ENCODE measurements at regions not wholly inside any gene's neighbourhood (a gene's known extent, or its start where the extent isn't known, plus 50 kb on each side); places are given as distances from the start of the nearest gene placed in this dataset.

DNA sequence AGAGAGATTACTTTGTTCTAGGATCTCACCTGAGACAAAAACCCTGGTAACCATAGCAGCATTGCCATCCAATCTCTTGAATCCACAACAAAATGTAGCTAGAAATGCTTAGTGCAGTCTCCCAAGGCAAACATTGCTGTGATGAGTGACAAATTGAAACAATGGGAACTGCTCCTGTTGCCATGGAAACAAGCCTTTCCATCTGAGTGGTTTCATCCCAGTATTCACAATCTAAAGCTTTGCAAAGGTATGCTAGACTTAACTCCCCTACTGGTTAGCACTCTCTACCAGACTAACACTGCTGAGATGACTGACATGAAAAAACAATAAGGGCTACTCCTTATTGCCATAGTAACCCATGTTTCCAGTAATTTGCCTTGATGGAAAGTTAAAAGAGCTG is 172.6 kb upstream of the CNTN3 start:
- Histone ChIP-seq H3K36me3 (ENCODE audit: insufficient read depth, low read length) (no peaks in the 10 kb centered on the region), H3K9me3 (ENCODE audit: insufficient read depth, low read length, severe bottlenecking) (no peaks in the 10 kb centered on the region), H3K9ac (ENCODE audit: low read depth, low read length) (no peak overlapping the region), H3K27ac (ENCODE audit: low read length) (no peak overlapping the region), H3K4me3 (ENCODE audit: low read depth in 1 of 2, low read length in 2 of 2) (no peak overlapping the region), H3K4me2 (ENCODE audit: insufficient read depth, low read length) (no peak overlapping the region), H3K27me3 (ENCODE audit: insufficient read depth, low read length, poor library complexity) (no peaks in the 10 kb centered on the region), H4K20me1 (ENCODE audit: insufficient read depth, low read length) (no peaks in the 10 kb centered on the region), H3K4me1 (ENCODE audit: insufficient read depth, low read length) (no peaks in the 10 kb centered on the region), H2AFZ (ENCODE audit: low read depth, low read length) (no peak overlapping the region), H3K79me2 (ENCODE audit: insufficient read depth, low read length) (no peaks in the 10 kb centered on the region)
- ATAC-seq (ENCODE audit: insufficient read depth, low read depth) = no peak
- DNase-seq = no peak
- no peak for TF ChIP-seq EZH2 (IDR thresholded peaks at IDR 0.05; ENCODE audit: borderline replicate concordance, low read depth, low read length, severe bottlenecking)
- TF ChIP-seq CTCF (IDR thresholded peaks at IDR 0.05; ENCODE audit: borderline replicate concordance, extremely low read depth, low read length, poor library complexity, severe bottlenecking) = no peak

DNA sequence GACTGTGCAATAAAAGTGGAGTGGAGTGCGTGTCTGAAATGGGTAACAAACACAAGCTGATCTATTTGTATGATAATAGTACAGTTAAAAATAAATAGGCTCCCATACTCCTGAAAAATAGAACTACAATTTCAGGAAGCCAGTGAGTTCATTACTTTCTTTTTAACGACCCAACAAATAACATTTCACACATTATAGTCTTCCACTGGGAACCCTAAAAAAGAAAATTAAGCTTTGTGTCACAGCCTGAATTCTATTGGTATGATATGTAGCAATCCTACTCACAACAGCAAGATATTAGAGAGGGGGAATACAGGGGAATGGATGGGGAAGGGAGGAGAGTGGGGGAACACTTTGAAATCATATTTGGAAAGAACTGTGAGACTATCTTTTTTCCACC is 156.9 kb upstream of the CNTN3 start:
- Histone ChIP-seq H3K4me3 (ENCODE audit: low read depth in 1 of 2, low read length in 2 of 2) (no peak overlapping the region), H3K27me3 (ENCODE audit: insufficient read depth, low read length, poor library complexity) (no peaks in the 10 kb centered on the region), H3K4me2 (ENCODE audit: insufficient read depth, low read length) (no peak overlapping the region), H3K27ac (ENCODE audit: low read length) (no peak overlapping the region), H3K79me2 (ENCODE audit: insufficient read depth, low read length) (no peaks in the 10 kb centered on the region), H3K9ac (ENCODE audit: low read depth, low read length) (no peak overlapping the region), H3K4me1 (ENCODE audit: insufficient read depth, low read length) (no peaks in the 10 kb centered on the region), H3K9me3 (ENCODE audit: insufficient read depth, low read length, severe bottlenecking) (no peaks in the 10 kb centered on the region), H4K20me1 (ENCODE audit: insufficient read depth, low read length) (no peaks in the 10 kb centered on the region), H2AFZ (ENCODE audit: low read depth, low read length) (no peak overlapping the region), H3K36me3 (ENCODE audit: insufficient read depth, low read length) (no peaks in the 10 kb centered on the region)
- no peak for TF ChIP-seq CTCF (IDR thresholded peaks at IDR 0.05; ENCODE audit: borderline replicate concordance, extremely low read depth, low read length, poor library complexity, severe bottlenecking)
- TF ChIP-seq EZH2 (IDR thresholded peaks at IDR 0.05; ENCODE audit: borderline replicate concordance, low read depth, low read length, severe bottlenecking) = no peak
- no peak for ATAC-seq (ENCODE audit: insufficient read depth, low read depth)
- DNase-seq = no peak

DNA sequence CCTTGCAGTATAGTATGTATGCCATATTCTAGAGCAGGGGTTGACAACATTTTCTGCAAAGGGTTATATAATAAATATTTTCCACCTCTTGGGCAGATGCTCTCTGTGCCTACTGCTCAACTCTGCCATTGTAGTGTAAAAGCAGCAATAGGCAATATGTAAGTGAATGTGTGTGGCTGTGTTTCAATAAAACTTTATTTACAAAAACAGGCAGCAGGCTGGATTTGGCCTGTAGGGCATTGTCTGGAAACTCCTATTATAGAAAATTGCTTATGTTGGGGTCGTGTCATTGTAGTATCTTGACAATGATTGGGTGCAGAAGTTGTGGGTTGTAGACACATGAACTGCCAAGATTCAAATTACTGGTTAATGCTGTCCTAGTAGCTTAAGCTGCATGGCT is 153.6 kb upstream of the CNTN3 start:
- ATAC-seq (ENCODE audit: insufficient read depth, low read depth) (no peak), DNase-seq (no peak)
- Histone ChIP-seq H3K4me2 (ENCODE audit: insufficient read depth, low read length) (no peak overlapping the region), H3K4me3 (ENCODE audit: low read depth in 1 of 2, low read length in 2 of 2) (no peak overlapping the region), H3K27ac (ENCODE audit: low read length) (no peak overlapping the region), H2AFZ (ENCODE audit: low read depth, low read length) (no peak overlapping the region), H3K9me3 (ENCODE audit: insufficient read depth, low read length, severe bottlenecking) (no peaks in the 10 kb centered on the region), H3K9ac (ENCODE audit: low read depth, low read length) (no peak overlapping the region), H4K20me1 (ENCODE audit: insufficient read depth, low read length) (no peaks in the 10 kb centered on the region), H3K79me2 (ENCODE audit: insufficient read depth, low read length) (no peaks in the 10 kb centered on the region), H3K4me1 (ENCODE audit: insufficient read depth, low read length) (no peaks in the 10 kb centered on the region), H3K27me3 (ENCODE audit: insufficient read depth, low read length, poor library complexity) (no peaks in the 10 kb centered on the region), H3K36me3 (ENCODE audit: insufficient read depth, low read length) (no peaks in the 10 kb centered on the region)
- TF ChIP-seq EZH2 (IDR thresholded peaks at IDR 0.05; ENCODE audit: borderline replicate concordance, low read depth, low read length, severe bottlenecking) (no peak), CTCF (IDR thresholded peaks at IDR 0.05; ENCODE audit: borderline replicate concordance, extremely low read depth, low read length, poor library complexity, severe bottlenecking) (no peak)

- no peak overlapping the region for H2AFZ ChIP-seq (ENCODE audit: low read depth, low read length)
- H3K36me3 ChIP-seq (ENCODE audit: insufficient read depth, low read length) = no peaks in the 10 kb centered on the region
- H4K20me1 ChIP-seq (ENCODE audit: insufficient read depth, low read length) = no peaks in the 10 kb centered on the region
- no peaks in the 10 kb centered on the region for H3K27me3 ChIP-seq (ENCODE audit: insufficient read depth, low read length, poor library complexity)
- no peaks in the 10 kb centered on the region for H3K9me3 ChIP-seq (ENCODE audit: insufficient read depth, low read length, severe bottlenecking)
- TF ChIP-seq CTCF (IDR thresholded peaks at IDR 0.05; ENCODE audit: borderline replicate concordance, extremely low read depth, low read length, poor library complexity, severe bottlenecking) = no peak
- DNase-seq (no peak), ATAC-seq (ENCODE audit: insufficient read depth, low read depth) (no peak)
- H3K79me2 ChIP-seq (ENCODE audit: insufficient read depth, low read length) = no peaks in the 10 kb centered on the region
- H3K9ac ChIP-seq (ENCODE audit: low read depth, low read length) = no peak overlapping the region
- H3K4me1 ChIP-seq (ENCODE audit: insufficient read depth, low read length) = no peaks in the 10 kb centered on the region
- no peak overlapping the region for H3K4me3 ChIP-seq (ENCODE audit: low read depth in 1 of 2, low read length in 2 of 2)
- H3K27ac ChIP-seq (ENCODE audit: low read length) = no peak overlapping the region
- no peak overlapping the region for H3K4me2 ChIP-seq (ENCODE audit: insufficient read depth, low read length)
Observed at GRCh38 chr3:74766405-74766804, 151.9 kb upstream of the CNTN3 start.
